ENCODE measurements at regions not wholly inside any gene's neighbourhood (a gene's known extent, or its start where the extent isn't known, plus 50 kb on each side); places are given as distances from the start of the nearest gene placed in this dataset.

DNA sequence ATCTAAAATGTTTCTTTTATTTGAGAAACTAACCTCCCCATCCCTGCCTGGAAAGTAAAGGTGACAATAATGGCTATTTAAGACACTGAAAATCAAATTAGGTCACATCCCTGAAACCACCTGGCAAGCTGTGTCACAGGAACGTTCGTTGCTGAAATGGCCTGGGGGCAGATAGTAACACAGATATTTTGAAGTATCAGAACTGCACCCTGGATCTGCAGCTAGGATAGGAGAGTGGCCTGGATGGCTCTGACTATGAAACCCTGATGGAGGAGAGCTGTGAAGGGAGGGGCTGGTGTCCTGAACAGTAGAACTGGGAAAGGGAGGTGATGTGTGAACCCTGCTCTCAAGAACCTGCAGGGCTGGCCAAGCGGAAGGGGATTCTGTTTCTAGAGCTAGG is 648.3 kb upstream of the CFAP20DC start:
- no peak overlapping the region for H3K4me3 Mint-ChIP-seq
- H3K27ac Mint-ChIP-seq, result peak overlapping the region; percentile 18
- H3K36me3 Mint-ChIP-seq, result no peaks in the 10 kb centered on the region
- H3K9me3 Mint-ChIP-seq, result no peaks in the 10 kb centered on the region
- H3K4me1 Mint-ChIP-seq, result no peaks in the 10 kb centered on the region
- ATAC-seq (no peak), DNase-seq (ENCODE audit: low spot score in 2 of 2) (no peak)

- Mint-ChIP-seq H3K4me3 (no peak overlapping the region), H3K4me1 (no peaks in the 10 kb centered on the region), H3K9me3 (no peaks in the 10 kb centered on the region), H3K36me3 (no peaks in the 10 kb centered on the region), H3K27ac (no peak overlapping the region)
- ATAC-seq (no peak), DNase-seq (ENCODE audit: low spot score in 2 of 2) (no peak)
These were observed 647.0 kb upstream of the CFAP20DC start for GRCh38 chr3:59696783-59697182.

GRCh38 chr3:59695860-59696259 is 646.0 kb upstream of the CFAP20DC start:
- DNase-seq (ENCODE audit: low spot score in 2 of 2), result no peak
- Mint-ChIP-seq H3K27ac (no peak overlapping the region), H3K4me3 (no peak overlapping the region), H3K36me3 (no peaks in the 10 kb centered on the region), H3K4me1 (no peaks in the 10 kb centered on the region), H3K9me3 (no peaks in the 10 kb centered on the region)
- ATAC-seq, result no peak

- no peak for DNase-seq (ENCODE audit: low spot score in 2 of 2)
- Mint-ChIP-seq H3K36me3 (no peaks in the 10 kb centered on the region), H3K4me3 (no peak overlapping the region), H3K4me1 (no peaks in the 10 kb centered on the region), H3K27ac (no peak overlapping the region), H3K9me3 (no peaks in the 10 kb centered on the region)
- ATAC-seq, result peak; percentile 57
These were observed 642.3 kb upstream of the CFAP20DC start for GRCh38 chr3:59692117-59692516.

- no peak overlapping the region for H3K27ac Mint-ChIP-seq
- H3K36me3 Mint-ChIP-seq, result no peaks in the 10 kb centered on the region
- ATAC-seq (no peak), DNase-seq (ENCODE audit: low spot score in 2 of 2) (no peak)
- no peak overlapping the region for H3K4me3 Mint-ChIP-seq
- H3K9me3 Mint-ChIP-seq, result no peaks in the 10 kb centered on the region
- no peaks in the 10 kb centered on the region for H3K4me1 Mint-ChIP-seq
These were observed 641.1 kb upstream of the CFAP20DC start for GRCh38 chr3:59690886-59691285.

DNA sequence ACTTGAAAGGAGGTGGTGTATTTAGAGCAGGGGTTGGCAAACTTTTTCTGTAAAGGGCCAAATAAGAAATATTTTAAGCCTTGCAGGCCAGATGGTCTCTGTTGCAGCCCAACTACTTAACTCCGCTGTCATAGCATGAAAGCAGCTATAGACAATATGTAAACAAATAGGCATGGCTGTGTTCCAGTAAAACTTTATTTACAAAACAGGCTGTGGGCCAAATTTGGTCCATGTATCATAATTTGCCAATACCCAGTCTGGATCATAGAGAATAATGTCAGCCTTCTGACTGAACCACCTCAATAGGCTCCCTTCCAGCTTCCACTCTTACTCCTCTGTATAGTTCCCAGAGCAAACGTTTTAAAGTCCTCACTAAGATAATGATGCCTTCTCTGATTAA is 638.8 kb upstream of the CFAP20DC start:
- no peak for ATAC-seq
- H3K9me3 Mint-ChIP-seq, result no peaks in the 10 kb centered on the region
- H3K4me1 Mint-ChIP-seq, result no peaks in the 10 kb centered on the region
- H3K4me3 Mint-ChIP-seq, result no peak overlapping the region
- no peak overlapping the region for H3K27ac Mint-ChIP-seq
- no peak for DNase-seq (ENCODE audit: low spot score in 2 of 2)
- H3K36me3 Mint-ChIP-seq, result no peaks in the 10 kb centered on the region

- H3K4me3 Mint-ChIP-seq, result no peak overlapping the region
- DNase-seq (ENCODE audit: low spot score in 2 of 2), result no peak
- no peaks in the 10 kb centered on the region for H3K36me3 Mint-ChIP-seq
- H3K4me1 Mint-ChIP-seq, result no peaks in the 10 kb centered on the region
- ATAC-seq, result no peak
- no peaks in the 10 kb centered on the region for H3K9me3 Mint-ChIP-seq
- no peak overlapping the region for H3K27ac Mint-ChIP-seq
These were observed 635.6 kb upstream of the CFAP20DC start for GRCh38 chr3:59685432-59685831.

- H3K4me1 Mint-ChIP-seq, result no peaks in the 10 kb centered on the region
- no peak overlapping the region for H3K27ac Mint-ChIP-seq
- ATAC-seq, result no peak
- no peaks in the 10 kb centered on the region for H3K9me3 Mint-ChIP-seq
- H3K4me3 Mint-ChIP-seq, result no peak overlapping the region
- no peaks in the 10 kb centered on the region for H3K36me3 Mint-ChIP-seq
- no peak for DNase-seq (ENCODE audit: low spot score in 2 of 2)
These were observed 634.9 kb upstream of the CFAP20DC start for GRCh38 chr3:59684766-59685165.

- H3K4me3 Mint-ChIP-seq, result no peak overlapping the region
- no peak overlapping the region for H3K27ac Mint-ChIP-seq
- DNase-seq (ENCODE audit: low spot score in 2 of 2) (no peak), ATAC-seq (no peak)
- H3K36me3 Mint-ChIP-seq, result no peaks in the 10 kb centered on the region
- no peaks in the 10 kb centered on the region for H3K9me3 Mint-ChIP-seq
- no peaks in the 10 kb centered on the region for H3K4me1 Mint-ChIP-seq
These were observed 631.1 kb upstream of the CFAP20DC start for GRCh38 chr3:59680919-59681318.

DNA sequence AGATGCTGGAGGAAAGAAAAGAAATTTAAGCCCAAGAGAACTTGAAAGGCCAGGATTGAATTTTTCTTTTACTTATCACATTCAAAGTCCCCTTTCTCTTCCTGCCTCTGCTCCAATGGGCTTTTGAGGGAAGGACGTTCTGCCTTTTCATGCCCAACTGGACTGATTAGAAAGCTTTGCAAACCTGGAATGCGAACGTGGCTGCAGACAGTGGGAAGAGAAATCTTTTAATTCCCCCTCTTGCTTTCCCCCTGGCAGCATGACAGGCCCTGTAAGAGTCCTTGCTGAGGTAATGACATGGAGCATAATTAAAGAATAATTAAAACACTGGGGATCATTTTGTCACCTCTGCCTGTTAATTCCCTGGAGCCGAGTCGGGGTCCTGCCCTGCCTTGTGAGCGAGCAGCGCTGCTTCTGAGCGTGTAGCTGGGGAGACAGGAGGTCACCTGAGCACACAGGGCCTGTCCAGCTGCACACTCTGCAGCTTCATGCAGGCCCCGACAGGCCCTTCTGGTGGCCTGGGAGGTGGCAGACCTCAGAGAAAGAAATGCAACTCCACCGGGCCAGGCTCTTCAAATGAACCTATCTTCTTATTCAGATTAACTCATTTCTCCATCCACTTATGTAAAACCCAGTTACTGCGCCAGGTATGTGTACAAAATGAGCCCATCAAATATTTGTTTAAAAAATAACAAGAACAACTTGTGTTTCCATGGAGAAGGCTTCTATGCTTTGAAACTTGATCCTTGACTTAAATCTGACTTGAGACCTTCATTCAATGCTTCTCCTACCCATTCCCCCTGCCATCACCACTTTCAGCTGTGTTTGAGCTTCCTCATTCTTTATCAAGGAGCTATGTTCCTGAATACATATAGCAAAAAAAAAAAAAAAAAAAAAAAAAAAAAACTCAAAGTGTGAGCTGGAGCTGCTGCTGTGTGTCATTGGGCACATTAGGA is 628.2 kb upstream of the CFAP20DC start:
- Mint-ChIP-seq H3K4me1 (no peaks in the 10 kb centered on the region), H3K36me3 (no peaks in the 10 kb centered on the region), H3K9me3 (no peaks in the 10 kb centered on the region), H3K27ac (no peak overlapping the region), H3K4me3 (no peak overlapping the region)
- ATAC-seq (no peak), DNase-seq (ENCODE audit: low spot score in 2 of 2) (no peak)

DNA sequence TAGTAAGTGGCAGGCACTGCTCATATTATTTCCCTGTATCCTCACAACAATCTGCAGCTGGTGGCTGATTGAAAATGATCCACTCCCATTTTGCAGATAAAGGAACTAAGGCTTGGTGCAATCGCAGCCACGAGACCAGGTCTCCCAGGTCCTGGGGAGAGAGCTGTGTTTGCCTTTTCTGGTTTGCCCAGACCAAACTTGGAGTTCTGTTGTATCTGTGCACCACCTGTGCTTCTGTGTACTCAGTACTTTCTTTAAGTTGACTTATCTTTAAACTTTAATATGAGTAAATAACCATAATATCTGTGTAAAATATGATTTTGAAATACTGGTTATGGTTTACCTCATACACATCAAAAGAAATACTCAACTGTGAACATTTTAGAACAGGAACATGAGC is 625.7 kb upstream of the CFAP20DC start:
- no peak overlapping the region for H3K4me3 Mint-ChIP-seq
- ATAC-seq (no peak), DNase-seq (ENCODE audit: low spot score in 2 of 2) (no peak)
- no peaks in the 10 kb centered on the region for H3K4me1 Mint-ChIP-seq
- H3K36me3 Mint-ChIP-seq, result no peaks in the 10 kb centered on the region
- H3K9me3 Mint-ChIP-seq, result no peaks in the 10 kb centered on the region
- H3K27ac Mint-ChIP-seq, result no peak overlapping the region

GRCh38 chr3:59663076-59663850 is 613.4 kb upstream of the CFAP20DC start:
- no peaks in the 10 kb centered on the region for H3K4me1 Mint-ChIP-seq
- no peaks in the 10 kb centered on the region for H3K9me3 Mint-ChIP-seq
- ATAC-seq (no peak), DNase-seq (ENCODE audit: low spot score in 2 of 2) (no peak)
- H3K4me3 Mint-ChIP-seq, result no peak overlapping the region
- no peak overlapping the region for H3K27ac Mint-ChIP-seq
- H3K36me3 Mint-ChIP-seq, result no peaks in the 10 kb centered on the region

GRCh38 chr3:59660852-59661625 is 611.2 kb upstream of the CFAP20DC start:
- DNase-seq (ENCODE audit: low spot score in 2 of 2), result no peak
- H3K4me3 Mint-ChIP-seq, result no peak overlapping the region
- no peaks in the 10 kb centered on the region for H3K36me3 Mint-ChIP-seq
- no peak overlapping the region for H3K27ac Mint-ChIP-seq
- ATAC-seq, result no peak
- H3K4me1 Mint-ChIP-seq, result no peaks in the 10 kb centered on the region
- no peaks in the 10 kb centered on the region for H3K9me3 Mint-ChIP-seq

DNA sequence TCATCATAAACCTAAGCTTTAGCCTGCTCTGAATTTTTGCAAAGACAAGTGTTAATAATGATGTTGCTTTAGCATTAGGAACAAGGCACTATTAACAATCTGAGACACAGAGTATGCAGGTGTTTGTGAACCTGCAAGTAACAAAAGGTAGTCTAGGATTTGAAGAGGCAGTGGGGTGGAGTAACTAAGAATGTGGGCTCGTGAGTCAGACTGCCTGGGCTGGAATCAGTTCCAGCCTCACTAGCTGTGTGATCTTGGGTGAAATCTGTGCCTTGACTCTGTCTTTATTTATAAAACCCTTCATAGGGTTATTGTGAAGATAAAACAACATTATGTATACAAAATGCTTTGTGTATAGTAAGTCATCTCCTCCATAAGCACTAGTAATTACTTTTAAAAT is 610.6 kb upstream of the CFAP20DC start:
- Mint-ChIP-seq H3K27ac (no peak overlapping the region), H3K9me3 (no peaks in the 10 kb centered on the region), H3K4me1 (no peaks in the 10 kb centered on the region), H3K4me3 (no peak overlapping the region), H3K36me3 (no peaks in the 10 kb centered on the region)
- ATAC-seq (no peak), DNase-seq (ENCODE audit: low spot score in 2 of 2) (no peak)

DNA sequence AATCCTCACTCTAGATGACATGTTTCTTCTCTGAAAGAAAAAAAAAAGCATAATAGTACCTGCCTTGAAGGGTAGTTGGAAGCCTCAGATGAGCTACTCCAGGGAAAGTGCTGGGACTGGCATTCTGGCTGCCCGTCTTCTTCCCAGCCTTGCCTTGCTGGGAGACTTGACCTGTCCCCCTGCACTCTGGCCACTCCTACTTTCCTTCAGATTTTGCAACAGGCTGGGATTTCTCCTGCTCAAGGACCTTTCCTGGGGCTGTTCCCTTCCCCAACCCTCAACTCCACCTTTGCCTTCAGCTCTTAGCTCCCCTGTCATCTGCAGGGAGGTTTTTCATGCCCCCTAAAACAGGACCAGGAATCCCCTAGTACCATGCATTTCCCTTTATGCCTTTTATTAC is 609.9 kb upstream of the CFAP20DC start:
- no peak overlapping the region for H3K27ac Mint-ChIP-seq

More for the DNA sequence above, 609.9 kb upstream of the CFAP20DC start:
- no peak for DNase-seq (ENCODE audit: low spot score in 2 of 2)
- no peaks in the 10 kb centered on the region for H3K36me3 Mint-ChIP-seq
- ATAC-seq, result no peak
- H3K4me1 Mint-ChIP-seq, result no peaks in the 10 kb centered on the region
- H3K9me3 Mint-ChIP-seq, result no peaks in the 10 kb centered on the region
- no peak overlapping the region for H3K4me3 Mint-ChIP-seq
